ENCODE measurements at regions not wholly inside any gene's neighbourhood (a gene's known extent, or its start where the extent isn't known, plus 50 kb on each side); places are given as distances from the start of the nearest gene placed in this dataset.

GRCh38 chr2:19462256-19462645 lies 103.8 kb upstream of the OSR1 start:
- no peak for TF ChIP-seq CTCF (IDR thresholded peaks at IDR 0.05 in 8 of 11, conservative IDR thresholded peaks at IDR 0.05 in 3 of 11)
- TF ChIP-seq POLR2AphosphoS5 (IDR thresholded peaks at IDR 0.05): no peak
